ENCODE measurements at regions not wholly inside any gene's neighbourhood (a gene's known extent, or its start where the extent isn't known, plus 50 kb on each side); places are given as distances from the start of the nearest gene placed in this dataset.

- no peak overlapping the region for H2BK120ac ChIP-seq (ENCODE audit: low read depth, low read length, poor library complexity, severe bottlenecking)
- no peak overlapping the region for H4K91ac ChIP-seq (ENCODE audit: insufficient read length, low read depth, low read length)
- no peak overlapping the region for H3K18ac ChIP-seq (ENCODE audit: insufficient read length, low read depth, low read length)
- H3K79me1 ChIP-seq (ENCODE audit: insufficient read depth, low read depth, low read length, poor library complexity, severe bottlenecking), result no peaks in the 10 kb centered on the region
- no peaks in the 10 kb centered on the region for H3K23me2 ChIP-seq (ENCODE audit: insufficient read length, low read depth, low read length, poor library complexity, severe bottlenecking)
- H4K20me1 ChIP-seq (ENCODE audit: control insufficient read depth, insufficient read depth, insufficient read length), result no peaks in the 10 kb centered on the region
- H3K23ac ChIP-seq (ENCODE audit: insufficient read length, low read depth, low read length), result no peak overlapping the region
- no peak overlapping the region for H2AFZ ChIP-seq (ENCODE audit: low read length)
- H2BK15ac ChIP-seq (ENCODE audit: low read depth, low read length), result no peak overlapping the region
- no peak overlapping the region for H3K14ac ChIP-seq (ENCODE audit: insufficient read depth, low read length)
- no peak overlapping the region for H2BK20ac ChIP-seq (ENCODE audit: low read depth, low read length, poor library complexity, severe bottlenecking)
- H3K4me1 ChIP-seq (ENCODE audit: insufficient read depth, low read length), result no peaks in the 10 kb centered on the region
- H3K27me3 Mint-ChIP-seq (ENCODE audit: low read depth), result no peaks in the 10 kb centered on the region
- H3K27ac Mint-ChIP-seq, result no peak overlapping the region
- WGBS (ENCODE audit: extremely low coverage, insufficient read length, low lambda C conversion rate), result no CpG with 5 or more reads among the region's 3 CpGs
- H3K27me3 ChIP-seq (ENCODE audit: insufficient read depth, low read length), result no peaks in the 10 kb centered on the region
- no peaks in the 10 kb centered on the region for H3K4me1 Mint-ChIP-seq
- no peak overlapping the region for H2BK12ac ChIP-seq (ENCODE audit: insufficient read length, low read depth, low read length)
- H3T11ph ChIP-seq (ENCODE audit: low read length), result no peak overlapping the region
- H4K8ac ChIP-seq (replicated peaks; ENCODE audit: insufficient read length, low read depth, low read length), result no peak overlapping the region
- no peaks in the 10 kb centered on the region for H3K36me3 Mint-ChIP-seq (ENCODE audit: insufficient read depth in 1 of 3, low read depth in 3 of 3)
- no peak overlapping the region for H2BK5ac ChIP-seq (ENCODE audit: insufficient read length, low read length)
- H3K4ac ChIP-seq (ENCODE audit: low read depth, low read length), result no peak overlapping the region
- no peak for TF ChIP-seq CTCF (conservative IDR thresholded peaks at IDR 0.05)
- H2AK5ac ChIP-seq (ENCODE audit: insufficient read length, low read length), result no peak overlapping the region
- H3K56ac ChIP-seq (ENCODE audit: insufficient read length, low read depth, low read length), result no peak overlapping the region
- no peaks in the 10 kb centered on the region for H3K9me3 ChIP-seq (ENCODE audit: control insufficient read depth, low read depth, low read length)
- no peak overlapping the region for H3K27ac ChIP-seq (ENCODE audit: insufficient read length, low read depth, low read length)
- H3K79me2 ChIP-seq (ENCODE audit: insufficient read depth, low read length), result no peaks in the 10 kb centered on the region
- DNase-seq, result no peak
- no peak overlapping the region for H3K4me3 Mint-ChIP-seq
- H4K5ac ChIP-seq (ENCODE audit: insufficient read length, low read depth, low read length), result no peak overlapping the region
- H3K9ac ChIP-seq (ENCODE audit: extremely low read depth, insufficient read length, low read length), result no peak overlapping the region
- H3K9me3 Mint-ChIP-seq, result no peaks in the 10 kb centered on the region
- no peak overlapping the region for H3K4me2 ChIP-seq (ENCODE audit: insufficient read depth, insufficient read length, low read length)
Observed at GRCh38 chr4:106801386-106801785, 234.7 kb downstream of the DKK2 start.

Measured in H9 (cell line).